C4-2B (cell line): ENCODE measurements at regions not wholly inside any gene's neighbourhood (a gene's known extent, or its start where the extent isn't known, plus 50 kb on each side); places are given as distances from the start of the nearest gene placed in this dataset.

Source experiments
- CTCF ChIP-seq: fragments of 450-650 bp; conservative IDR thresholded peaks from 2 replicates; pipeline ENCODE4 v1.5.1; 2017; ENCODE audit warnings: mild to moderate bottlenecking
- ZFX ChIP-seq: fragments of 450-650 bp; IDR thresholded peaks from 2 replicates; pipeline ENCODE4 v1.6.1; 2017

- TF ChIP-seq CTCF (no peak), ZFX (no peak)
Observed at GRCh38 chr4:129707949-129708348, 612.0 kb downstream of the C4orf33 start.
